Gastrocnemius medialis (tissue), 4 donors: ENCODE measurements at regions not wholly inside any gene's neighbourhood (a gene's known extent, or its start where the extent isn't known, plus 50 kb on each side); places are given as distances from the start of the nearest gene placed in this dataset.

Experiments
- ATAC-seq, 2 donors: fragments of 150-250 bp; one replicate each; pipeline ENCODE4 v1.9.1; 2016
- DNase-seq, 2 donors: peaks; one replicate each; pipeline ENCODE4 v3.0.0-alpha.2; 2019
- H3K27ac ChIP-seq, 4 donors: fragments of 200-600 bp; sonication (generic); 1 replicate in 1 of 4; 2 replicates in 3 of 4; pipeline ENCODE4 v1.5.1; 2016 to 2018; ENCODE audit warnings: mild to moderate bottlenecking in 2 of 4, moderate library complexity in 1 of 4
- H3K27me3 ChIP-seq, 3 donors: fragments of 200-600 bp; sonication (generic) in 2 of 3; 1 replicate in 1 of 3; 2 replicates in 2 of 3; pipeline versions ENCODE4 v1.5.1 to v1.6.0; 2016 to 2019; ENCODE audit warnings: mild to moderate bottlenecking in 1 of 3, moderate library complexity in 1 of 3
- H3K36me3 ChIP-seq, 2 donors: fragments of 200-600 bp; sonication (generic) in 1 of 2; one replicate each; pipeline ENCODE4 v1.5.1; 2017 to 2018
- H3K4me1 ChIP-seq, 2 donors: fragments of 200-600 bp; sonication (generic) in 1 of 2; one replicate each; pipeline ENCODE4 v1.5.1; 2016 to 2017; ENCODE audit warnings: mild to moderate bottlenecking in 2 of 2
- H3K4me3 ChIP-seq, 4 donors: fragments of 200-600 bp; sonication (generic) in 3 of 4; 1 replicate in 1 of 4; 2 replicates in 3 of 4; pipeline ENCODE4 v1.5.1; 2016 to 2019; ENCODE audit warnings: mild to moderate bottlenecking in 2 of 4
- H3K9me3 ChIP-seq, 3 donors: fragments of 200-600 bp; sonication (generic) in 2 of 3; 1 replicate in 1 of 3; 2 replicates in 2 of 3; pipeline ENCODE4 v1.5.1; 2016 to 2019
- POLR2A ChIP-seq, 2 donors: fragments of 450-650 bp; IDR thresholded peaks; one replicate each; pipeline ENCODE4 v1.6.1; 2017; ENCODE audit warnings: antibody characterized with exemption in 2 of 2, mild to moderate bottlenecking in 2 of 2, moderate library complexity in 2 of 2
- in situ Hi-C, 4 donors: fragments of 200-750 bp; cut with MboI; loops; one replicate each; pipeline versions ENCODE4 v1.15.0 to v1.8.0; 2017; ENCODE audit warnings: low sequenced_read_pairs in 4 of 4
- intact Hi-C: fragments of 100-400 bp; cut with DNase I; formaldehyde crosslinking; loops from one replicate; pipeline ENCODE4 v1.15.1; 2023; ENCODE audit warnings: low total_unique reads
- TF ChIP-seq, protein P1 (sequence below), 5 experiments: fragments of 450-650 bp in 3 of 5; fragments of 200-600 bp in 2 of 5; sonication (generic) in 2 of 5; IDR thresholded peaks in 4 of 5; conservative IDR thresholded peaks in 1 of 5; 1 replicate in 4 of 5; 2 replicates in 1 of 5; pipeline ENCODE4 v1.5.1; 2016 to 2019; ENCODE audit warnings: antibody characterized with exemption in 5 of 5, mild to moderate bottlenecking in 3 of 5, moderate library complexity in 3 of 5

GRCh38 chr16:65388592-65388991 is 266.7 kb upstream of the CDH11 start:
- TF ChIP-seq, protein P1, sequence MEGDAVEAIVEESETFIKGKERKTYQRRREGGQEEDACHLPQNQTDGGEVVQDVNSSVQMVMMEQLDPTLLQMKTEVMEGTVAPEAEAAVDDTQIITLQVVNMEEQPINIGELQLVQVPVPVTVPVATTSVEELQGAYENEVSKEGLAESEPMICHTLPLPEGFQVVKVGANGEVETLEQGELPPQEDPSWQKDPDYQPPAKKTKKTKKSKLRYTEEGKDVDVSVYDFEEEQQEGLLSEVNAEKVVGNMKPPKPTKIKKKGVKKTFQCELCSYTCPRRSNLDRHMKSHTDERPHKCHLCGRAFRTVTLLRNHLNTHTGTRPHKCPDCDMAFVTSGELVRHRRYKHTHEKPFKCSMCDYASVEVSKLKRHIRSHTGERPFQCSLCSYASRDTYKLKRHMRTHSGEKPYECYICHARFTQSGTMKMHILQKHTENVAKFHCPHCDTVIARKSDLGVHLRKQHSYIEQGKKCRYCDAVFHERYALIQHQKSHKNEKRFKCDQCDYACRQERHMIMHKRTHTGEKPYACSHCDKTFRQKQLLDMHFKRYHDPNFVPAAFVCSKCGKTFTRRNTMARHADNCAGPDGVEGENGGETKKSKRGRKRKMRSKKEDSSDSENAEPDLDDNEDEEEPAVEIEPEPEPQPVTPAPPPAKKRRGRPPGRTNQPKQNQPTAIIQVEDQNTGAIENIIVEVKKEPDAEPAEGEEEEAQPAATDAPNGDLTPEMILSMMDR (IDR thresholded peaks at IDR 0.05 in 4 of 5, conservative IDR thresholded peaks at IDR 0.05 in 1 of 5): no peak
- no peak for TF ChIP-seq POLR2A (IDR thresholded peaks at IDR 0.05)
- intact Hi-C loops (no loop called here), in situ Hi-C loops (no loop called here)
- Histone ChIP-seq H3K9me3 (no peaks in the 10 kb centered on the region), H3K36me3 (no peaks in the 10 kb centered on the region), H3K4me3 (no peak overlapping the region), H3K4me1 (no peaks in the 10 kb centered on the region), H3K27ac (no peak overlapping the region), H3K27me3 (no peaks in the 10 kb centered on the region)
- ATAC-seq (no peak), DNase-seq (no peak)

DNA sequence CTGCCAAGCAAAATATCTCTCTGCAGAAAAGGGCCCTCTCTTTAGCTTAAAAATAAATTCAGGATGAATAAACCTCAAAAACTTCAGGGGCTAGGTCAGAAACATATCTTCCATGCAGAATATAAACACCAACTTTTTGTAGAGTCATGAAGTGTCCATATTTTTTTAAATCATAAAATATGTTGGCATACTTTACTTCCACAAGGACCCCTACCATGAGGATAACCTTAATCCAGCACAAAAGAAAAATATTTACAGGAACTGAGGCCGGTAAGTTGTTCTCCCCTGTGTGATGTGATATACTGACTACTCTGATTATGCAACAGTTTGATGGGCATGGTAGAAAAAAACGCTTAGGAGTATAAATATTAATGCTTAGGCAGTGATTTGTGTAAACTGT is 264.8 kb upstream of the CDH11 start:
- Histone ChIP-seq H3K27ac (no peak overlapping the region), H3K4me1 (no peaks in the 10 kb centered on the region), H3K27me3 (no peaks in the 10 kb centered on the region), H3K9me3 (no peaks in the 10 kb centered on the region), H3K4me3 (no peak overlapping the region), H3K36me3 (no peaks in the 10 kb centered on the region)
- TF ChIP-seq, protein P1 (IDR thresholded peaks at IDR 0.05 in 4 of 5, conservative IDR thresholded peaks at IDR 0.05 in 1 of 5): no peak
- no peak for TF ChIP-seq POLR2A (IDR thresholded peaks at IDR 0.05)
- no peak for ATAC-seq
- in situ Hi-C loops: no loop called here
- intact Hi-C loops: no loop called here
- DNase-seq: no peak

DNA sequence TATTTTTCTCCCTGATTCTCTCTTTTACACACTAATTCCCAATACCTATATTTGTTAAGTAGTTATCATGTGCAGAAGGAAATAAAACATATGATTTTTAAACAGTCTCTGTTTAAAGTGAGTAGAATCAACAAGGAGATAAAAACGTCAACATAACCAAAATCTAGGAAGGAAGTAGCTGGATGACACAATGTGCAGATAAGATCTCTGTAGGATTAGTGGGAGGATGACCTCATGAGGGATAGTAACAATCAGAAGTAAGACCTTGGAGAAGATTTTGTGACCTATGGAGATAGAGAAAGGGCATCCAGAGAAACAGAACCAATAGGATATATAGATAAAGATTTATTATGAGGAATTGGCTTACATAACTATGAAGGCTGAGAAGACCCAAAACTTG is 262.6 kb upstream of the CDH11 start:
- ATAC-seq (no peak), DNase-seq (no peak)
- Histone ChIP-seq H3K4me3 (no peak overlapping the region), H3K9me3 (no peaks in the 10 kb centered on the region), H3K36me3 (no peaks in the 10 kb centered on the region), H3K4me1 (no peaks in the 10 kb centered on the region), H3K27me3 (no peaks in the 10 kb centered on the region), H3K27ac (no peak overlapping the region)
- intact Hi-C loops: no loop called here
- TF ChIP-seq, protein P1 (IDR thresholded peaks at IDR 0.05 in 4 of 5, conservative IDR thresholded peaks at IDR 0.05 in 1 of 5): no peak
- TF ChIP-seq POLR2A (IDR thresholded peaks at IDR 0.05): no peak
- in situ Hi-C loops: no loop called here

GRCh38 chr16:65377195-65377594 is 255.3 kb upstream of the CDH11 start:
- DNase-seq (no peak), ATAC-seq (no peak)
- intact Hi-C loops: no loop called here

DNA sequence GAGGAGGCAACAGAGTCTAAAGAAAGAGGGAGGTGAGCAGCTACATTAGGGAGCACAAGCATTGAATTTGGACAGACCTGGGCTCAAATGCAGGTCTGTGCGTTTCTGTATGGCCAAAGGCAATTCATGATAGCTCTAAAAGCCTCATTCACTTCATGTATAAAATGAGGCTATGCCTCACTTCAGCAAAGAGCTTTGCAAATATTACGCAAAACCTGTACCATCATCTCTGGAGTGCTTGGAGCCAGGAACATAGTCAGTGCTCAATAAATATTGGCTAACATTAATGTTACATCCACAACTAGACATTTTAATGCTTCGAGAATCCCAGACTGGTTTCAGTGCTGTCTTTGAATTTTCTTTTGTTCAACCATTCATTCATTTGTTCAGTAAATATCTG is 254.7 kb upstream of the CDH11 start:
- DNase-seq: no peak
- Histone ChIP-seq H3K27me3 (no peaks in the 10 kb centered on the region), H3K9me3 (no peaks in the 10 kb centered on the region), H3K4me1 (no peaks in the 10 kb centered on the region), H3K36me3 (no peaks in the 10 kb centered on the region), H3K4me3 (no peak overlapping the region), H3K27ac (no peak overlapping the region)
- no peak for ATAC-seq
- intact Hi-C loops: no loop called here
- TF ChIP-seq POLR2A (IDR thresholded peaks at IDR 0.05): no peak
- TF ChIP-seq, protein P1 (IDR thresholded peaks at IDR 0.05 in 4 of 5, conservative IDR thresholded peaks at IDR 0.05 in 1 of 5): no peak
- in situ Hi-C loops: no loop called here

More at GRCh38 chr16:65377195-65377594, 255.3 kb upstream of the CDH11 start:
- H3K9me3 ChIP-seq: no peaks in the 10 kb centered on the region
- no peak overlapping the region for H3K27ac ChIP-seq
- in situ Hi-C loops: no loop called here
- no peak overlapping the region for H3K4me3 ChIP-seq
- TF ChIP-seq POLR2A (IDR thresholded peaks at IDR 0.05): no peak
- TF ChIP-seq, protein P1 (IDR thresholded peaks at IDR 0.05 in 4 of 5, conservative IDR thresholded peaks at IDR 0.05 in 1 of 5): no peak
- H3K27me3 ChIP-seq: no peaks in the 10 kb centered on the region
- no peaks in the 10 kb centered on the region for H3K4me1 ChIP-seq
- no peaks in the 10 kb centered on the region for H3K36me3 ChIP-seq
